Mammary epithelial cell (primary cell): ENCODE measurements at regions not wholly inside any gene's neighbourhood (a gene's known extent, or its start where the extent isn't known, plus 50 kb on each side); places are given as distances from the start of the nearest gene placed in this dataset.
"Not testable (repeated sequence)": the region's sequence is repeated elsewhere in the genome, so short reads cannot be mapped to it uniquely, and the experiment has no call there.

Experiments
- EZH2 ChIP-seq: IDR thresholded peaks from 2 replicates; pipeline ENCODE4 v1.6.1; 2012; ENCODE audit warnings: low read length, inconsistent platforms, borderline replicate concordance
- TF ChIP-seq, protein P1 (sequence below), 2 donors: IDR thresholded peaks in 1 of 2; conservative IDR thresholded peaks in 1 of 2; 2 replicates each; pipeline ENCODE4 v1.5.1; 2011 to 2012; ENCODE audit warnings: inconsistent platforms in 2 of 2, low read length in 2 of 2, mild to moderate bottlenecking in 2 of 2, control low read depth in 1 of 2, low read depth in 1 of 2; ENCODE audit not compliant: insufficient read depth in 1 of 2; ENCODE audit errors: extremely low read depth in 1 of 2

DNA sequence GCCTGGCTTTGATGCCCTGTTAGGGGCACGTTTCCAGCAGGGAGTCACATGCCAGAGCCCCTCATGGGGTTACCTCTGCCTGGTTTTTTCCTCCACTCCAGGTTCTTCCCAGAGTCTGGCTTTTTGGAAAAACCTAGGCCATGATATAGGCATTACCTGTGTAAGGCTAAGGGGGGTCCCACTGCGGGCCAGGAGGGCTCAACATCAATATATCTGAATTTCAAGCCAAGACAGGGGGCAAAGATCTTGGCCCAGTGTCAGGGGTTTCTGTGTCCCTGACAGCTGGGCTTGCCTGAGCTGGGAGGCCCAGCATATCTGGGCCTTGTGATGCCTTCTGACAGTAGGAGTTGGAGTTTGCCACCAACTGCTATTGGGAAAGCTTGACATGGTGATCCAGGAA, 127.5 kb downstream of the POTEM start:
- TF ChIP-seq EZH2 = not testable (repeated sequence)
- TF ChIP-seq, protein P1, sequence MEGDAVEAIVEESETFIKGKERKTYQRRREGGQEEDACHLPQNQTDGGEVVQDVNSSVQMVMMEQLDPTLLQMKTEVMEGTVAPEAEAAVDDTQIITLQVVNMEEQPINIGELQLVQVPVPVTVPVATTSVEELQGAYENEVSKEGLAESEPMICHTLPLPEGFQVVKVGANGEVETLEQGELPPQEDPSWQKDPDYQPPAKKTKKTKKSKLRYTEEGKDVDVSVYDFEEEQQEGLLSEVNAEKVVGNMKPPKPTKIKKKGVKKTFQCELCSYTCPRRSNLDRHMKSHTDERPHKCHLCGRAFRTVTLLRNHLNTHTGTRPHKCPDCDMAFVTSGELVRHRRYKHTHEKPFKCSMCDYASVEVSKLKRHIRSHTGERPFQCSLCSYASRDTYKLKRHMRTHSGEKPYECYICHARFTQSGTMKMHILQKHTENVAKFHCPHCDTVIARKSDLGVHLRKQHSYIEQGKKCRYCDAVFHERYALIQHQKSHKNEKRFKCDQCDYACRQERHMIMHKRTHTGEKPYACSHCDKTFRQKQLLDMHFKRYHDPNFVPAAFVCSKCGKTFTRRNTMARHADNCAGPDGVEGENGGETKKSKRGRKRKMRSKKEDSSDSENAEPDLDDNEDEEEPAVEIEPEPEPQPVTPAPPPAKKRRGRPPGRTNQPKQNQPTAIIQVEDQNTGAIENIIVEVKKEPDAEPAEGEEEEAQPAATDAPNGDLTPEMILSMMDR (conservative IDR thresholded peaks at IDR 0.05 in 1 of 2, IDR thresholded peaks at IDR 0.05 in 1 of 2; ENCODE audit: extremely low read depth in 1 of 2, insufficient read depth in 1 of 2, low read depth in 1 of 2, low read length in 2 of 2) = not testable (repeated sequence)
